GM23338 (cell line): ENCODE measurements at regions not wholly inside any gene's neighbourhood (a gene's known extent, or its start where the extent isn't known, plus 50 kb on each side); places are given as distances from the start of the nearest gene placed in this dataset.

Experiments used
- ATAC-seq: fragments of 200-7000 bp; cut with Tn5 transposase; 3 replicates; pipeline ENCODE4 v1.9.1; 2020
- DNase-seq: peaks from one replicate; pipeline ENCODE4 v3.0.0-alpha.2; 2015; ENCODE audit warnings: low spot score
- H2AFZ ChIP-seq: fragments of 200-600 bp; sonication (generic); 2 replicates; pipeline ENCODE4 v1.8.0; 2016; ENCODE audit warnings: antibody characterized with exemption, mild to moderate bottlenecking, moderate library complexity
- H3F3A ChIP-seq: fragments of 200-600 bp; sonication (generic); replicated peaks from 2 replicates; pipeline ENCODE4 v1.8.0; 2017; ENCODE audit warnings: antibody characterized with exemption, mixed run types, low read depth
- H3K27ac ChIP-seq: fragments of 200-600 bp; sonication (generic); 2 replicates; pipeline ENCODE4 v1.6.1; 2016; ENCODE audit warnings: low read depth
- H3K27me3 ChIP-seq: fragments of 200-600 bp; sonication (generic); 2 replicates; pipeline ENCODE4 v1.8.0; 2016; ENCODE audit warnings: mild to moderate bottlenecking, mixed run types, moderate library complexity; ENCODE audit not compliant: insufficient read depth
- H3K36me3 ChIP-seq: fragments of 200-600 bp; sonication (generic); 2 replicates; pipeline ENCODE4 v1.8.0; 2016; ENCODE audit warnings: mild to moderate bottlenecking; ENCODE audit not compliant: insufficient read depth
- H3K4me1 ChIP-seq: fragments of 200-600 bp; sonication (generic); 2 replicates; pipeline ENCODE4 v1.8.0; 2016; ENCODE audit warnings: mild to moderate bottlenecking, moderate library complexity; ENCODE audit not compliant: insufficient read depth
- H3K4me2 ChIP-seq: fragments of 200-600 bp; sonication (generic); 2 replicates; pipeline ENCODE4 v1.7.1; 2017; ENCODE audit warnings: mixed run types
- H3K4me3 ChIP-seq: fragments of 200-600 bp; sonication (generic); 2 replicates; pipeline ENCODE4 v1.6.1; 2016; ENCODE audit warnings: mixed run types
- H3K79me2 ChIP-seq: fragments of 200-600 bp; sonication (generic); replicated peaks from 2 replicates; pipeline ENCODE4 v1.8.0; 2017; ENCODE audit warnings: mild to moderate bottlenecking; ENCODE audit not compliant: insufficient read depth
- H3K9me2 ChIP-seq: fragments of 200-600 bp; sonication (generic); 2 replicates; pipeline ENCODE4 v1.8.0; 2017; ENCODE audit not compliant: insufficient read depth
- H4K20me1 ChIP-seq: fragments of 200-600 bp; sonication (generic); replicated peaks from 2 replicates; pipeline ENCODE4 v1.8.0; 2017; ENCODE audit warnings: mild to moderate bottlenecking; ENCODE audit not compliant: insufficient read depth
- H3K27ac Mint-ChIP-seq: 2 replicates; pipeline ENCODE4 v1.8.0; 2020; ENCODE audit warnings: inconsistent platforms, mild to moderate bottlenecking, moderate library complexity, mixed read lengths
- H3K27me3 Mint-ChIP-seq: 3 replicates; pipeline ENCODE4 v1.8.0; 2022; ENCODE audit warnings: low read depth, mild to moderate bottlenecking, moderate library complexity, mixed read lengths, inconsistent platforms; ENCODE audit not compliant: insufficient read depth, poor library complexity
- H3K36me3 Mint-ChIP-seq: 3 replicates; pipeline ENCODE4 v1.8.0; 2021; ENCODE audit warnings: low read depth, mild to moderate bottlenecking, inconsistent platforms, moderate library complexity, mixed read lengths
- H3K4me1 Mint-ChIP-seq: 3 replicates; pipeline ENCODE4 v1.8.0; 2020; ENCODE audit warnings: mild to moderate bottlenecking, inconsistent platforms, mixed read lengths
- H3K4me3 Mint-ChIP-seq: 3 replicates; pipeline ENCODE4 v1.8.0; 2021; ENCODE audit warnings: moderate library complexity, mild to moderate bottlenecking, inconsistent platforms, mixed read lengths
- H3K9me3 Mint-ChIP-seq: 3 replicates; pipeline ENCODE4 v1.8.0; 2020; ENCODE audit warnings: moderate library complexity, mild to moderate bottlenecking, inconsistent platforms, mixed read lengths
- CREB1 ChIP-seq: fragments of 250-450 bp; sonication (Bioruptor Pico); IDR thresholded peaks from 2 replicates; pipeline ENCODE4 v1.5.0; 2020; ENCODE audit warnings: low read depth, mild to moderate bottlenecking, moderate library complexity
- CTCF ChIP-seq, 2 experiments: fragments of 200-600 bp in 1 of 2; sonication (generic) in 1 of 2; conservative IDR thresholded peaks; 2 replicates each; pipeline versions ENCODE4 v1.5.1 to v1.6.1; 2016 to 2017; ENCODE audit warnings: antibody characterized with exemption in 2 of 2, low read depth in 2 of 2, mild to moderate bottlenecking in 2 of 2, moderate library complexity in 1 of 2
- EZH2 ChIP-seq: fragments of 200-600 bp; sonication (generic); IDR thresholded peaks from one replicate; pipeline ENCODE4 v1.8.0; 2017; ENCODE audit warnings: antibody characterized with exemption, mild to moderate bottlenecking, low read depth; ENCODE audit not compliant: unreplicated experiment
- EZH2phosphoT487 ChIP-seq: fragments of 200-600 bp; sonication (generic); IDR thresholded peaks from one replicate; pipeline ENCODE4 v1.8.1; 2018; ENCODE audit warnings: antibody characterized with exemption; ENCODE audit not compliant: unreplicated experiment
- JUNB ChIP-seq: IDR thresholded peaks from one replicate; pipeline ENCODE4 v1.6.1; 2016; ENCODE audit warnings: antibody characterized with exemption; ENCODE audit not compliant: unreplicated experiment
- NANOG ChIP-seq: IDR thresholded peaks from 2 replicates; pipeline ENCODE4 v1.6.1; 2016; ENCODE audit warnings: antibody characterized with exemption, borderline replicate concordance
- POLR2AphosphoS5 ChIP-seq: IDR thresholded peaks from 2 replicates; pipeline ENCODE4 v1.6.1; 2016; ENCODE audit warnings: antibody characterized with exemption, low read depth
- REST ChIP-seq: IDR thresholded peaks from one replicate; pipeline ENCODE4 v1.6.1; 2018; ENCODE audit warnings: antibody characterized with exemption; ENCODE audit not compliant: unreplicated experiment
- ZNF114 ChIP-seq: fragments of 250-450 bp; sonication (Bioruptor Pico); IDR thresholded peaks from 2 replicates; pipeline ENCODE4 v1.5.0; 2020; ENCODE audit warnings: mild to moderate bottlenecking, moderate library complexity
- ZNF331 ChIP-seq: fragments of 250-450 bp; sonication (Bioruptor Pico); IDR thresholded peaks from 2 replicates; pipeline ENCODE4 v1.5.0; 2020; ENCODE audit warnings: low read depth, mild to moderate bottlenecking, moderate library complexity
- ZNF462 ChIP-seq: fragments of 250-450 bp; sonication (Bioruptor Pico); IDR thresholded peaks from 2 replicates; pipeline ENCODE4 v1.5.0; 2020; ENCODE audit warnings: mild to moderate bottlenecking, moderate library complexity
- TF ChIP-seq, protein P1 (sequence below): IDR thresholded peaks from 2 replicates; pipeline ENCODE4 v1.6.1; 2016; ENCODE audit warnings: antibody characterized with exemption

- no peak overlapping the region for H3K4me3 Mint-ChIP-seq
- no peaks in the 10 kb centered on the region for H4K20me1 ChIP-seq
- H3K4me2 ChIP-seq, result no peak overlapping the region
- no peak overlapping the region for H3K27ac Mint-ChIP-seq
- no peaks in the 10 kb centered on the region for H3K79me2 ChIP-seq
- no peaks in the 10 kb centered on the region for H3K4me1 Mint-ChIP-seq
- no peak overlapping the region for H2AFZ ChIP-seq
- H3K36me3 ChIP-seq, result no peaks in the 10 kb centered on the region
- no peak overlapping the region for H3K27ac ChIP-seq
- ATAC-seq, result no peak; the same call in 1 of the 3 replicates
- H3K27me3 ChIP-seq, result no peaks in the 10 kb centered on the region
- H3K9me3 Mint-ChIP-seq, result no peaks in the 10 kb centered on the region
- H3K4me1 ChIP-seq, result no peaks in the 10 kb centered on the region
- no peak overlapping the region for H3K4me3 ChIP-seq
- no peaks in the 10 kb centered on the region for H3F3A ChIP-seq
- TF ChIP-seq REST (no peak), JUNB (no peak), CTCF (conservative IDR thresholded peaks at IDR 0.05; ENCODE audit: low read depth in 2 of 2) (no peak), POLR2AphosphoS5 (no peak), ZNF331 (CRISPR knock-in tag) (no peak), EZH2 (no peak), CREB1 (no peak), ZNF114 (no peak), EZH2phosphoT487 (no peak), NANOG (no peak), ZNF462 (CRISPR knock-in tag) (no peak)
- TF ChIP-seq, protein P1, sequence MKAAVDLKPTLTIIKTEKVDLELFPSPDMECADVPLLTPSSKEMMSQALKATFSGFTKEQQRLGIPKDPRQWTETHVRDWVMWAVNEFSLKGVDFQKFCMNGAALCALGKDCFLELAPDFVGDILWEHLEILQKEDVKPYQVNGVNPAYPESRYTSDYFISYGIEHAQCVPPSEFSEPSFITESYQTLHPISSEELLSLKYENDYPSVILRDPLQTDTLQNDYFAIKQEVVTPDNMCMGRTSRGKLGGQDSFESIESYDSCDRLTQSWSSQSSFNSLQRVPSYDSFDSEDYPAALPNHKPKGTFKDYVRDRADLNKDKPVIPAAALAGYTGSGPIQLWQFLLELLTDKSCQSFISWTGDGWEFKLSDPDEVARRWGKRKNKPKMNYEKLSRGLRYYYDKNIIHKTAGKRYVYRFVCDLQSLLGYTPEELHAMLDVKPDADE, result no peak
- peaks cover 4% of the 10 kb centered on the region; the same call in 1 of the 2 replicates for H3K9me2 ChIP-seq
- peaks cover 2% of the 10 kb centered on the region for H3K27me3 Mint-ChIP-seq
- no peaks in the 10 kb centered on the region for H3K36me3 Mint-ChIP-seq
- DNase-seq, result peak; percentile 14
These were observed 112.4 kb upstream of the RIOK3 start for GRCh38 chr18:23340661-23341060.
